Limb (tissue), 2 donors: ENCODE measurements at regions not wholly inside any gene's neighbourhood (a gene's known extent, or its start where the extent isn't known, plus 50 kb on each side); places are given as distances from the start of the nearest gene placed in this dataset.
"Not testable (repeated sequence)": the region's sequence is repeated elsewhere in the genome, so short reads cannot be mapped to it uniquely, and the experiment has no call there.

ENCODE experiments used
- DNase-seq, 2 donors: peaks; one replicate each; pipeline ENCODE4 v3.0.0-alpha.2; 2016; ENCODE audit errors: extremely low spot score in 2 of 2

GRCh38 chr3:144023543-144023942 lies 51.9 kb downstream of the DIPK2A start:
- not testable (repeated sequence) for DNase-seq

- DNase-seq = peak in 1 of 2 donors; percentile 36
Measured at GRCh38 chr3:144028798-144029411, 57.3 kb downstream of the DIPK2A start.

GRCh38 chr3:144029769-144030168 lies 58.1 kb downstream of the DIPK2A start:
- DNase-seq = no peak

- DNase-seq = peak; percentile 25 to 55
Measured at GRCh38 chr3:144031938-144032337, 60.3 kb downstream of the DIPK2A start.

GRCh38 chr3:144032531-144033239 lies 61.1 kb downstream of the DIPK2A start:
- no peak for DNase-seq

GRCh38 chr3:144033240-144033589 lies 61.6 kb downstream of the DIPK2A start:
- DNase-seq = no peak

- no peak for DNase-seq
Measured at GRCh38 chr3:144033863-144034262, 62.2 kb downstream of the DIPK2A start.

GRCh38 chr3:144034715-144035290 lies 63.2 kb downstream of the DIPK2A start:
- no peak for DNase-seq

GRCh38 chr3:144036498-144036897 lies 64.9 kb downstream of the DIPK2A start:
- DNase-seq = no peak

GRCh38 chr3:144039661-144040060 lies 68.0 kb downstream of the DIPK2A start:
- no peak for DNase-seq

- DNase-seq = no peak
Measured at GRCh38 chr3:144041960-144042556, 70.4 kb downstream of the DIPK2A start.

- no peak for DNase-seq
Measured at GRCh38 chr3:144045766-144046165, 74.1 kb downstream of the DIPK2A start.

- no peak for DNase-seq
Measured at GRCh38 chr3:144049374-144049773, 77.8 kb downstream of the DIPK2A start.

GRCh38 chr3:144051211-144051610 lies 79.6 kb downstream of the DIPK2A start:
- no peak for DNase-seq

- no peak for DNase-seq
Measured at GRCh38 chr3:144052275-144052674, 80.7 kb downstream of the DIPK2A start.

GRCh38 chr3:144053121-144053520 lies 81.5 kb downstream of the DIPK2A start:
- no peak for DNase-seq

- DNase-seq = no peak
Measured at GRCh38 chr3:144054766-144055165, 83.1 kb downstream of the DIPK2A start.

GRCh38 chr3:144055604-144056003 lies 84.0 kb downstream of the DIPK2A start:
- no peak for DNase-seq

GRCh38 chr3:144058713-144059112 lies 87.1 kb downstream of the DIPK2A start:
- no peak for DNase-seq

GRCh38 chr3:144059481-144059880 lies 87.9 kb downstream of the DIPK2A start:
- DNase-seq = no peak

GRCh38 chr3:144060881-144061280 lies 89.3 kb downstream of the DIPK2A start:
- DNase-seq = no peak

- DNase-seq = no peak
Measured at GRCh38 chr3:144063306-144063705, 91.7 kb downstream of the DIPK2A start.

- no peak for DNase-seq
Measured at GRCh38 chr3:144067059-144067458, 95.4 kb downstream of the DIPK2A start.
